ENCODE measurements at regions not wholly inside any gene's neighbourhood (a gene's known extent, or its start where the extent isn't known, plus 50 kb on each side); places are given as distances from the start of the nearest gene placed in this dataset.

GRCh38 chr10:3704565-3705325 is 80.3 kb downstream of the KLF6 start:
- ATAC-seq (no peak), DNase-seq (no peak)
- H3K4me3 ChIP-seq (ENCODE audit: low read length): no peak overlapping the region
- H3K27ac ChIP-seq (ENCODE audit: low read length): no peak overlapping the region
- H3K4me1 ChIP-seq (ENCODE audit: control insufficient read depth, insufficient read depth, low read length): no peaks in the 10 kb centered on the region
- no peaks in the 10 kb centered on the region for H3K27me3 ChIP-seq (ENCODE audit: control insufficient read depth, insufficient read depth)
- intact Hi-C loops (cut with DNase I): no loop called here
- H3K9me3 ChIP-seq (ENCODE audit: control insufficient read depth, low read length): no peaks in the 10 kb centered on the region
- 79% methylated on average over 10 of the region's 10 CpGs for WGBS

GRCh38 chr10:3702569-3702968 is 82.4 kb downstream of the KLF6 start:
- Histone ChIP-seq H3K4me1 (ENCODE audit: control insufficient read depth, insufficient read depth, low read length) (no peaks in the 10 kb centered on the region), H3K27ac (ENCODE audit: low read length) (no peak overlapping the region), H3K9me3 (ENCODE audit: control insufficient read depth, low read length) (no peaks in the 10 kb centered on the region), H3K27me3 (ENCODE audit: control insufficient read depth, insufficient read depth) (no peaks in the 10 kb centered on the region), H3K4me3 (ENCODE audit: low read length) (no peak overlapping the region)
- WGBS: 97% methylated on average over 1 of the region's 1 CpG
- no peak for DNase-seq
- ATAC-seq: no peak
- intact Hi-C loops (cut with DNase I): no loop called here

- intact Hi-C loops (cut with DNase I): no loop called here
- no peak for DNase-seq
- 93% methylated on average over 11 of the region's 11 CpGs for WGBS
- Histone ChIP-seq H3K27ac (ENCODE audit: low read length) (no peak overlapping the region), H3K4me1 (ENCODE audit: control insufficient read depth, insufficient read depth, low read length) (no peaks in the 10 kb centered on the region), H3K4me3 (ENCODE audit: low read length) (no peak overlapping the region), H3K9me3 (ENCODE audit: control insufficient read depth, low read length) (no peaks in the 10 kb centered on the region), H3K27me3 (ENCODE audit: control insufficient read depth, insufficient read depth) (no peaks in the 10 kb centered on the region)
- no peak for ATAC-seq
Observed at GRCh38 chr10:3702056-3702546, 82.9 kb downstream of the KLF6 start.

GRCh38 chr10:3701491-3701890 is 83.5 kb downstream of the KLF6 start:
- ATAC-seq (no peak), DNase-seq (no peak)
- intact Hi-C loops (cut with DNase I): no loop called here
- 95% methylated on average over 1 of the region's 1 CpG for WGBS
- Histone ChIP-seq H3K4me1 (ENCODE audit: control insufficient read depth, insufficient read depth, low read length) (no peaks in the 10 kb centered on the region), H3K4me3 (ENCODE audit: low read length) (no peak overlapping the region), H3K27me3 (ENCODE audit: control insufficient read depth, insufficient read depth) (no peaks in the 10 kb centered on the region), H3K9me3 (ENCODE audit: control insufficient read depth, low read length) (no peaks in the 10 kb centered on the region), H3K27ac (ENCODE audit: low read length) (no peak overlapping the region)

- WGBS: 58% methylated on average over 3 of the region's 3 CpGs
- no peaks in the 10 kb centered on the region for H3K27me3 ChIP-seq (ENCODE audit: control insufficient read depth, insufficient read depth)
- ATAC-seq (no peak), DNase-seq (no peak)
- no peaks in the 10 kb centered on the region for H3K4me1 ChIP-seq (ENCODE audit: control insufficient read depth, insufficient read depth, low read length)
- no peak overlapping the region for H3K4me3 ChIP-seq (ENCODE audit: low read length)
- no peaks in the 10 kb centered on the region for H3K9me3 ChIP-seq (ENCODE audit: control insufficient read depth, low read length)
- intact Hi-C loops (cut with DNase I): no loop called here
- no peak overlapping the region for H3K27ac ChIP-seq (ENCODE audit: low read length)
Observed at GRCh38 chr10:3700531-3701076, 84.4 kb downstream of the KLF6 start.

GRCh38 chr10:3699916-3700315 is 85.1 kb downstream of the KLF6 start:
- ATAC-seq (no peak), DNase-seq (no peak)
- Histone ChIP-seq H3K27me3 (ENCODE audit: control insufficient read depth, insufficient read depth) (no peaks in the 10 kb centered on the region), H3K9me3 (ENCODE audit: control insufficient read depth, low read length) (no peaks in the 10 kb centered on the region), H3K4me3 (ENCODE audit: low read length) (no peak overlapping the region), H3K27ac (ENCODE audit: low read length) (no peak overlapping the region), H3K4me1 (ENCODE audit: control insufficient read depth, insufficient read depth, low read length) (no peaks in the 10 kb centered on the region)
- intact Hi-C loops (cut with DNase I): no loop called here
- 90% methylated on average over 5 of the region's 5 CpGs for WGBS

GRCh38 chr10:3698312-3698711 is 86.7 kb downstream of the KLF6 start:
- H3K4me3 ChIP-seq (ENCODE audit: low read length): no peak overlapping the region
- no peaks in the 10 kb centered on the region for H3K9me3 ChIP-seq (ENCODE audit: control insufficient read depth, low read length)
- no peak overlapping the region for H3K27ac ChIP-seq (ENCODE audit: low read length)
- WGBS: 97% methylated on average over 1 of the region's 1 CpG
- intact Hi-C loops (cut with DNase I): no loop called here
- DNase-seq (no peak), ATAC-seq (no peak)
- no peaks in the 10 kb centered on the region for H3K27me3 ChIP-seq (ENCODE audit: control insufficient read depth, insufficient read depth)
- no peaks in the 10 kb centered on the region for H3K4me1 ChIP-seq (ENCODE audit: control insufficient read depth, insufficient read depth, low read length)

- WGBS: 73% methylated on average over 1 of the region's 1 CpG
- ATAC-seq (no peak), DNase-seq (no peak)
- H3K4me1 ChIP-seq (ENCODE audit: control insufficient read depth, insufficient read depth, low read length): no peaks in the 10 kb centered on the region
- no peaks in the 10 kb centered on the region for H3K27me3 ChIP-seq (ENCODE audit: control insufficient read depth, insufficient read depth)
- intact Hi-C loops (cut with DNase I): no loop called here
- no peaks in the 10 kb centered on the region for H3K9me3 ChIP-seq (ENCODE audit: control insufficient read depth, low read length)
- no peak overlapping the region for H3K27ac ChIP-seq (ENCODE audit: low read length)
- H3K4me3 ChIP-seq (ENCODE audit: low read length): no peak overlapping the region
Observed at GRCh38 chr10:3693698-3694080, 91.3 kb downstream of the KLF6 start.

- ATAC-seq (peak; percentile 25 to 30), DNase-seq (no peak)
- H3K27me3 ChIP-seq (ENCODE audit: control insufficient read depth, insufficient read depth): no peaks in the 10 kb centered on the region
- no peaks in the 10 kb centered on the region for H3K4me1 ChIP-seq (ENCODE audit: control insufficient read depth, insufficient read depth, low read length)
- WGBS: 93% methylated on average over 11 of the region's 11 CpGs
- intact Hi-C loops (cut with DNase I): no loop called here
- H3K4me3 ChIP-seq (ENCODE audit: low read length): no peak overlapping the region
- H3K9me3 ChIP-seq (ENCODE audit: control insufficient read depth, low read length): no peaks in the 10 kb centered on the region
- no peak overlapping the region for H3K27ac ChIP-seq (ENCODE audit: low read length)
Observed at GRCh38 chr10:3693022-3693697, 91.8 kb downstream of the KLF6 start.

- DNase-seq (no peak), ATAC-seq (peak in 1 of 2 donors; percentile 72)
- H3K27me3 ChIP-seq (ENCODE audit: control insufficient read depth, insufficient read depth): no peaks in the 10 kb centered on the region
- H3K4me1 ChIP-seq (ENCODE audit: control insufficient read depth, insufficient read depth, low read length): no peaks in the 10 kb centered on the region
- no peaks in the 10 kb centered on the region for H3K9me3 ChIP-seq (ENCODE audit: control insufficient read depth, low read length)
- intact Hi-C loops (cut with DNase I): no loop called here
- no peak overlapping the region for H3K4me3 ChIP-seq (ENCODE audit: low read length)
- 42% methylated on average over 7 of the region's 7 CpGs for WGBS
- H3K27ac ChIP-seq (ENCODE audit: low read length): no peak overlapping the region
Observed at GRCh38 chr10:3692387-3692999, 92.5 kb downstream of the KLF6 start.

- no peaks in the 10 kb centered on the region for H3K4me1 ChIP-seq (ENCODE audit: control insufficient read depth, insufficient read depth, low read length)
- no peaks in the 10 kb centered on the region for H3K27me3 ChIP-seq (ENCODE audit: control insufficient read depth, insufficient read depth)
- H3K27ac ChIP-seq (ENCODE audit: low read length): no peak overlapping the region
- WGBS: 77% methylated on average over 8 of the region's 8 CpGs
- H3K9me3 ChIP-seq (ENCODE audit: control insufficient read depth, low read length): no peaks in the 10 kb centered on the region
- intact Hi-C loops (cut with DNase I): no loop called here
- no peak overlapping the region for H3K4me3 ChIP-seq (ENCODE audit: low read length)
- no peak for DNase-seq
- ATAC-seq: peak in 1 of 2 donors; percentile 15
Observed at GRCh38 chr10:3691482-3691881, 93.5 kb downstream of the KLF6 start.
